SK-N-SH (cell line): ENCODE measurements at regions not wholly inside any gene's neighbourhood (a gene's known extent, or its start where the extent isn't known, plus 50 kb on each side); places are given as distances from the start of the nearest gene placed in this dataset.

ENCODE experiments used
- CTCF ChIA-PET: fragments of 300-600, 350-600 bp; formaldehyde crosslinking; extraction: SDS; loops from one replicate; lab custom pipeline; 2021; lab: Yijun Ruan, JAX
- POLR2A ChIA-PET: fragments of 350-600 bp; sonication (Branson Sonifier 250); formaldehyde crosslinking; extraction: SDS; loops from one replicate; lab custom pipeline; 2020; ENCODE audit warnings: antibody characterized with exemption, inconsistent platforms; lab: Yijun Ruan, JAX
- DNase-seq: peaks from one replicate; pipeline ENCODE4 v3.0.0; 2012
- H2AFZ ChIP-seq: fragments of 200-600 bp; sonication (generic); 2 replicates; pipeline ENCODE4 v1.8.1; 2016; ENCODE audit warnings: antibody characterized with exemption, mild to moderate bottlenecking, low read depth
- H3F3A ChIP-seq: fragments of 200-600 bp; sonication (generic); replicated peaks from 2 replicates; pipeline ENCODE3; 2016; ENCODE audit warnings: antibody characterized with exemption, mild to moderate bottlenecking; ENCODE audit not compliant: insufficient read depth
- H3K27ac ChIP-seq, 2 experiments: fragments of 200-500 bp in 1 of 2; fragments of 200-600 bp in 1 of 2; sonication (Bioruptor generic) in 1 of 2; sonication (generic), shearing (Covaris generic) in 1 of 2; 2 replicates each; pipeline versions ENCODE4 v1.5.1 to v1.6.1; 2014 to 2016; ENCODE audit warnings: low read depth in 2 of 2, inconsistent platforms in 1 of 2, low read length in 1 of 2, mild to moderate bottlenecking in 1 of 2, mixed read lengths in 1 of 2
- H3K27me3 ChIP-seq: fragments of 200-600 bp; sonication (generic), shearing (Covaris generic); 2 replicates; pipeline ENCODE4 v1.6.1; 2016; ENCODE audit warnings: mixed run types; ENCODE audit not compliant: insufficient read depth
- H3K36me3 ChIP-seq, 2 experiments: fragments of 200-500 bp in 1 of 2; fragments of 200-600 bp in 1 of 2; sonication (Bioruptor generic) in 1 of 2; sonication (generic) in 1 of 2; replicated peaks in 1 of 2; 2 replicates each; pipeline versions ENCODE3 to v1.5.1; 2014 to 2016; ENCODE audit warnings: low read length in 1 of 2, mild to moderate bottlenecking in 1 of 2; ENCODE audit not compliant: insufficient read depth in 2 of 2, control insufficient read depth in 1 of 2
- H3K4me1 ChIP-seq, 2 experiments: fragments of 200-500 bp in 1 of 2; fragments of 200-600 bp in 1 of 2; sonication (Bioruptor generic) in 1 of 2; sonication (generic), shearing (Covaris generic) in 1 of 2; 2 replicates each; pipeline versions ENCODE4 v1.5.1 to v1.6.1; 2014 to 2016; ENCODE audit warnings: low read depth in 1 of 2, low read length in 1 of 2, mixed run types in 1 of 2; ENCODE audit not compliant: insufficient read depth in 2 of 2, control insufficient read depth in 1 of 2
- H3K4me2 ChIP-seq: fragments of 200-600 bp; sonication (generic), shearing (Covaris generic); 2 replicates; pipeline ENCODE4 v1.6.1; 2017; ENCODE audit warnings: mixed run types
- H3K4me3 ChIP-seq, 2 experiments: fragments of 200-500 bp in 1 of 2; fragments of 200-600 bp in 1 of 2; sonication (Bioruptor generic) in 1 of 2; sonication (generic), shearing (Covaris generic) in 1 of 2; 2 replicates each; pipeline versions ENCODE4 v1.5.1 to v1.8.1; 2014 to 2016; ENCODE audit warnings: low read depth in 2 of 2, inconsistent platforms in 1 of 2, low read length in 1 of 2, mild to moderate bottlenecking in 1 of 2, mixed read lengths in 1 of 2, moderate library complexity in 1 of 2
- H3K79me2 ChIP-seq: fragments of 200-600 bp; sonication (generic); 2 replicates; pipeline ENCODE4 v1.8.1; 2017; ENCODE audit warnings: mild to moderate bottlenecking; ENCODE audit not compliant: insufficient read depth
- H3K9ac ChIP-seq: fragments of 200-600 bp; sonication (generic); 2 replicates; pipeline ENCODE4 v1.6.1; 2017; ENCODE audit warnings: mixed run types
- H3K9me2 ChIP-seq: fragments of 200-600 bp; sonication (generic); 2 replicates; pipeline ENCODE4 v1.6.1; 2017; ENCODE audit warnings: mixed run types
- H3K9me3 ChIP-seq: fragments of 200-600 bp; sonication (generic); 2 replicates; pipeline ENCODE4 v1.6.1; 2017; ENCODE audit warnings: mixed run types, mild to moderate bottlenecking, moderate library complexity
- H4K20me1 ChIP-seq: fragments of 200-600 bp; sonication (generic); 2 replicates; pipeline ENCODE4 v1.6.1; 2017; ENCODE audit warnings: mild to moderate bottlenecking, mixed run types; ENCODE audit not compliant: insufficient read depth
- CHD2 ChIP-seq: fragments of 150-350 bp; IDR thresholded peaks from 2 replicates; pipeline ENCODE4 v1.6.1; 2018; ENCODE audit warnings: low read length; ENCODE audit not compliant: partially characterized antibody
- EP300 ChIP-seq, 2 experiments: IDR thresholded peaks; 2 replicates each; pipeline versions ENCODE4 v1.4.0 to v1.6.1; 2012; ENCODE audit warnings: borderline replicate concordance in 1 of 2, low read depth in 1 of 2, low read length in 1 of 2
- FOXJ3 ChIP-seq: sonication (generic); formaldehyde crosslinking; IDR thresholded peaks from 2 replicates; pipeline ENCODE4 v1.5.1; 2020; ENCODE audit warnings: mild to moderate bottlenecking, missing genetic modification reagents
- GATA2 ChIP-seq: sonication (generic); formaldehyde crosslinking; IDR thresholded peaks from 2 replicates; pipeline ENCODE4 v1.5.0; 2020; ENCODE audit warnings: mild to moderate bottlenecking, missing genetic modification reagents
- MEF2A ChIP-seq: IDR thresholded peaks from 2 replicates; pipeline ENCODE4 v1.4.0; 2012; ENCODE audit warnings: low read depth, borderline replicate concordance
- MXI1 ChIP-seq: IDR thresholded peaks from 2 replicates; pipeline ENCODE4 v1.6.1; 2012; ENCODE audit warnings: mild to moderate bottlenecking, low read depth, low read length, improper control_type of control experiment
- RAD21 ChIP-seq: IDR thresholded peaks from 2 replicates; pipeline ENCODE4 v1.6.1; 2012; ENCODE audit warnings: mild to moderate bottlenecking, low read length
- RCOR1 ChIP-seq: fragments of 150-350 bp; IDR thresholded peaks from 2 replicates; pipeline ENCODE4 v1.6.1; 2017; ENCODE audit warnings: antibody characterized with exemption, low read length
- RXRA ChIP-seq: IDR thresholded peaks from 2 replicates; pipeline ENCODE4 v1.4.0; 2012; ENCODE audit warnings: low read depth, mild to moderate bottlenecking, borderline replicate concordance
- WGBS: methylation state at CpG from one replicate; pipeline ENCODE4 v1.1.6; 2017; ENCODE audit warnings: low lambda C conversion rate; 5-methylcytosine and 5-hydroxymethylcytosine counted together
- TF ChIP-seq, protein P1 (sequence below): IDR thresholded peaks from 2 replicates; pipeline ENCODE4 v1.6.1; 2012; ENCODE audit warnings: mild to moderate bottlenecking, low read depth, low read length, moderate library complexity
- TF ChIP-seq, protein P2 (sequence below): fragments of 150-350 bp; IDR thresholded peaks from 2 replicates; pipeline ENCODE4 v1.6.1; 2017; ENCODE audit warnings: antibody characterized with exemption, low read length, low read depth, borderline replicate concordance

DNA sequence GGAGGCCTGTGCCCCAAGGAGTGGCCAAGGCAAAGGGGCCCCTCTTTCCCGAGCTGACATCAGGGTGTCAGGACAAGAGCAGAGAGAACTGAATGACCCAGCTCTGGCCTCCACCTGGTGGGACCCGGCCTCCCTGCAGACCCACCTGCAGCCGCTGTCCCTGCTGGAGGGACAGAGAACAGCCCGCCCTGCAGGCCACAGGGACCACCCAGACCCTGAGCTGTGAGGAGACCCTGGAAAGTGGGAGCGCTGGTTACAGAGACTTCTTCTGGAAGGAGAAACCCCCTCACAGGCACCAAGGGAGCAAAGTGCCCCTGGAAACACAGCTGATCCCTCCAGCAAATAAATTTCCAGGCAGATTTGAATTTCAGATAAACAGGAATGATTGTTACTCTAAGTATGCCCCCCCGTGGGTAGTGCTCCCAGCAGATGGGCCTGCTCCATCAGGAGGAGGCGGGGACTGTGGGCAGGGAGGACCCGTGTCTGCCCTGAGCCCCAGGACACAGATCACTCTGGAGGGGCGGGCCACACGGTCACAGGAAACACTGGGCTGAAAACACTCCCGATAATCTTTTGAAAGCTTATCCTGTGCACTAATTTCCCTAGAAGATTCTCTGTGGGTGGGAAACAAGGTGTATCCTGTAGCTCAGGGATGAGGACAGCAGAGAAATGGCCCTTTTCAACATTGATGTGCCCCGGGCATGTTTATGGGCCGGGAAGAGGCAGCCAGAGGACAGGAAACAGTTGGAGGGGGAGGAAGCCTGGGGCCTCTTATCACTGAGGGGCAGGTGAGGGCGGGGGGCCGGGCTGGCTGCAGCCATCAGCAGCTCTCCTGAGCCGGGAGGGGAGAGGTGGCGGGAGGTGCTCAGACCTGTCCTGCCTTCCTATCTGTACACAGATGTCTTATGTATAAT, 276.0 kb downstream of the ADGRD1 start:
- Histone ChIP-seq H3K27me3 (no peaks in the 10 kb centered on the region), H3F3A (no peaks in the 10 kb centered on the region), H3K9me2 (no peaks in the 10 kb centered on the region), H3K4me1 (peaks cover 0 to 45% of the 10 kb centered on the region in 2 experiments; a peak in 1 of 4 replicates), H3K79me2 (no peaks in the 10 kb centered on the region), H3K27ac (peak overlapping the region in 1 of 2 experiments; percentile 78; a peak in 2 of 4 replicates), H3K4me2 (no peak overlapping the region), H4K20me1 (no peaks in the 10 kb centered on the region), H3K36me3 (no peaks in the 10 kb centered on the region), H2AFZ (no peak overlapping the region), H3K9me3 (no peaks in the 10 kb centered on the region), H3K4me3 (no peak overlapping the region), H3K9ac (no peak overlapping the region)
- ChIA-PET POLR2A (no interaction called here), CTCF (interaction anchor here (0.8 to 3.5 kb wide), 10 partner anchors 9 to 314 kb away, joined by 3 to 20 read pairs (median 4); no protein-coding TSS in a partner anchor)
- peak; percentile 38 for TF ChIP-seq CHD2
- peak in 1 of 2 experiments; percentile 54; a peak in 1 of 4 replicates for TF ChIP-seq EP300 (IDR thresholded peaks at IDR 0.05; ENCODE audit: borderline replicate concordance in 1 of 2, low read depth in 1 of 2, low read length in 1 of 2)
- peak; percentile 36 for TF ChIP-seq FOXJ3 (CRISPR knock-in tag)
- TF ChIP-seq, protein P1, sequence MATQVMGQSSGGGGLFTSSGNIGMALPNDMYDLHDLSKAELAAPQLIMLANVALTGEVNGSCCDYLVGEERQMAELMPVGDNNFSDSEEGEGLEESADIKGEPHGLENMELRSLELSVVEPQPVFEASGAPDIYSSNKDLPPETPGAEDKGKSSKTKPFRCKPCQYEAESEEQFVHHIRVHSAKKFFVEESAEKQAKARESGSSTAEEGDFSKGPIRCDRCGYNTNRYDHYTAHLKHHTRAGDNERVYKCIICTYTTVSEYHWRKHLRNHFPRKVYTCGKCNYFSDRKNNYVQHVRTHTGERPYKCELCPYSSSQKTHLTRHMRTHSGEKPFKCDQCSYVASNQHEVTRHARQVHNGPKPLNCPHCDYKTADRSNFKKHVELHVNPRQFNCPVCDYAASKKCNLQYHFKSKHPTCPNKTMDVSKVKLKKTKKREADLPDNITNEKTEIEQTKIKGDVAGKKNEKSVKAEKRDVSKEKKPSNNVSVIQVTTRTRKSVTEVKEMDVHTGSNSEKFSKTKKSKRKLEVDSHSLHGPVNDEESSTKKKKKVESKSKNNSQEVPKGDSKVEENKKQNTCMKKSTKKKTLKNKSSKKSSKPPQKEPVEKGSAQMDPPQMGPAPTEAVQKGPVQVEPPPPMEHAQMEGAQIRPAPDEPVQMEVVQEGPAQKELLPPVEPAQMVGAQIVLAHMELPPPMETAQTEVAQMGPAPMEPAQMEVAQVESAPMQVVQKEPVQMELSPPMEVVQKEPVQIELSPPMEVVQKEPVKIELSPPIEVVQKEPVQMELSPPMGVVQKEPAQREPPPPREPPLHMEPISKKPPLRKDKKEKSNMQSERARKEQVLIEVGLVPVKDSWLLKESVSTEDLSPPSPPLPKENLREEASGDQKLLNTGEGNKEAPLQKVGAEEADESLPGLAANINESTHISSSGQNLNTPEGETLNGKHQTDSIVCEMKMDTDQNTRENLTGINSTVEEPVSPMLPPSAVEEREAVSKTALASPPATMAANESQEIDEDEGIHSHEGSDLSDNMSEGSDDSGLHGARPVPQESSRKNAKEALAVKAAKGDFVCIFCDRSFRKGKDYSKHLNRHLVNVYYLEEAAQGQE = no peak
- TF ChIP-seq GATA2 = peak; percentile 85
- no peak for TF ChIP-seq MEF2A
- TF ChIP-seq MXI1 = peak; percentile 59; the same call in 1 of the 2 replicates
- 0 out of 2 replicates have a peak, but pooled peaks have one; percentile 30 for TF ChIP-seq RCOR1
- 15% methylated on average over 12 of the region's 17 CpGs for WGBS
- peak; percentile 92 for DNase-seq

DNA sequence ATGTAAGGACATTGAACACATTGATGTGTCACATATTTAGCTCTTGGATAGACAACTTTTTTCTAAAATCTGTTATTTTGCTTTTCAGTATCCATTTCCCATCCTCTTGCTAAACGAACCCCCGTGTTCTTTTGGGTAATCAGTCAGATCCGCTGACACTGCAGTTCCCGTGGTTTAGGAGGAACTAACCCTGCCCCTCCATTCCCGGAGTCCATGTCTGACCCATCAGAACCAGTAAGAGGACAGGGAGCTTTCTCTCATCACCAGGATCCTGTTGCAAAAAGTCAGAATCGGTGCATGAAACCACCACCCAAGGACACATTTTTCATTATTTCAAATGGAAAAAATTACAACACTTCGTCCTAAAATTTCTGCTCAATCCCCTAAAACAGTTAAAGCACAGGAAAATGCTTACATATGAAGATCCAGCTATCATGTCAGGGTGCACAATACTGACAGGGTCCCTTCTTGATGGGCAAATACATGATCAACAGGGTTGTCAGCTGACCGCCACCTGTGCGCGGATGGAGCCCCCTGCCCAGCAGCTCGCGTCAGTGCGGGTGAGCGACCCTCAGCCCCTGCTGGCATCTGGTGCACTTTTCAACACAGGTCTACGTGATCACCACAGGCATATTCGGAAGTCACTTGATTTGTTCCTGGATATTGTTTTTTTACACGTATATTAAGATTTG, 276.8 kb downstream of the ADGRD1 start:
- CTCF ChIA-PET = interaction anchor here (0.8 to 3.5 kb wide), 7 partner anchors 8 to 314 kb away, joined by 3 to 20 read pairs (median 4); no protein-coding TSS in a partner anchor
- peak overlapping the region in 1 of 2 experiments; percentile 78; a peak in 2 of 4 replicates for H3K27ac ChIP-seq
- H3K36me3 ChIP-seq = no peaks in the 10 kb centered on the region
- H3K27me3 ChIP-seq = no peaks in the 10 kb centered on the region
- no peak overlapping the region for H3K9ac ChIP-seq
- peak; percentile 60 for DNase-seq
- no peaks in the 10 kb centered on the region for H3K9me2 ChIP-seq
- no peaks in the 10 kb centered on the region for H4K20me1 ChIP-seq
- H3K4me3 ChIP-seq = no peak overlapping the region
- peaks cover 0 to 45% of the 10 kb centered on the region in 2 experiments; a peak in 1 of 4 replicates for H3K4me1 ChIP-seq
- 69% methylated on average over 17 of the region's 17 CpGs for WGBS
- no peaks in the 10 kb centered on the region for H3K79me2 ChIP-seq
- POLR2A ChIA-PET = no interaction called here
- no peaks in the 10 kb centered on the region for H3K9me3 ChIP-seq
- H2AFZ ChIP-seq = no peak overlapping the region
- H3K4me2 ChIP-seq = no peak overlapping the region
- H3F3A ChIP-seq = no peaks in the 10 kb centered on the region
- TF ChIP-seq RXRA (no peak), RAD21 (peak; percentile 18; the same call in 1 of the 2 replicates)
- TF ChIP-seq, protein P2, sequence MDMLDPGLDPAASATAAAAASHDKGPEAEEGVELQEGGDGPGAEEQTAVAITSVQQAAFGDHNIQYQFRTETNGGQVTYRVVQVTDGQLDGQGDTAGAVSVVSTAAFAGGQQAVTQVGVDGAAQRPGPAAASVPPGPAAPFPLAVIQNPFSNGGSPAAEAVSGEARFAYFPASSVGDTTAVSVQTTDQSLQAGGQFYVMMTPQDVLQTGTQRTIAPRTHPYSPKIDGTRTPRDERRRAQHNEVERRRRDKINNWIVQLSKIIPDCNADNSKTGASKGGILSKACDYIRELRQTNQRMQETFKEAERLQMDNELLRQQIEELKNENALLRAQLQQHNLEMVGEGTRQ = no peak
- TF ChIP-seq, protein P1 = no peak
